ENCODE measurements at regions not wholly inside any gene's neighbourhood (a gene's known extent, or its start where the extent isn't known, plus 50 kb on each side); places are given as distances from the start of the nearest gene placed in this dataset.

DNA sequence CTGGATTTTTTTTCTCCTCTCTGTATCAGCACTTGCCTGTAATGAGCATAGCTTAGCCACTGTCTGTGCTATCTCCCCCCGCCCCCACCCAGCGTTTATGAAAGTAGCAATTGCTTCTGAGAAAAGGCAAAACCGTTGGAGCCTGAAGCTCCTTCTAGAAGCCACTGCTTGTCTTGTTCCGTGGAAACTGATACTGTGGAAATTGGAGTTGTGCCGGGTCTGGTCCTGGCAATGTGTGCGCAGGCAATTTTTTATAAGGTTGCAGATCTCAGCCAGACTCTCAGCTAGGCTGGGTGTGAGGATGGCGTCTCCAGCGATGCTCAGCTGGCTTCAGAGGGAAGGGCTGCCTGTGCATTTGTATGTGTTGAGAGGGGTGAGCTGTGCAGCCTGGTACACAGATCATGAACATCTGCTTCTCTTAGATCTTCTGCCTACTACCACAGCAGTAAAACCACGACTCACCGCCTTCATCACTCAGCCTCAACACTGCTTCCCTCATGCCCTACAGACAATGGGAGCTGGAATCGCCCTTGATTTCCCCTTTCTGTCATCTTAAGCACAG is 72.4 kb upstream of the GTSF1L start:
- dilution Hi-C loops (cut with HindIII; ENCODE audit: low sequenced_read_pairs, unreplicated experiment) (no loop called here), in situ Hi-C loops (cut with MboI; ENCODE audit: low sequenced_read_pairs) (no loop called here), intact Hi-C loops (cut with micrococcal nuclease) (no loop called here)
- DNase-seq (peak; percentile 37), ATAC-seq (ENCODE audit: low read depth) (peak; percentile 53)
- Histone ChIP-seq H4K20me1 (ENCODE audit: insufficient read depth, low read length) (no peaks in the 10 kb centered on the region), H2BK20ac (ENCODE audit: low read depth, low read length) (no peak overlapping the region), H4K91ac (ENCODE audit: insufficient read depth, low read depth, low read length) (no peak overlapping the region), H3K36me3 (ENCODE audit: control insufficient read depth, insufficient read depth, low read length) (no peaks in the 10 kb centered on the region), H3K23ac (ENCODE audit: low read depth, low read length) (no peak overlapping the region), H2BK120ac (ENCODE audit: low read depth, low read length) (no peak overlapping the region), H2BK15ac (ENCODE audit: low read depth, low read length) (no peak overlapping the region), H3K4me2 (ENCODE audit: low read depth, low read length) (no peak overlapping the region), H3K56ac (ENCODE audit: extremely low read depth, insufficient read depth, low read length) (no peak overlapping the region), H3K9me3 (ENCODE audit: control insufficient read depth, insufficient read depth, low read length) (peaks cover 4% of the 10 kb centered on the region; the same call in 1 of the 2 replicates), H2AK5ac (ENCODE audit: low read depth, low read length) (no peak overlapping the region), H3K4ac (ENCODE audit: low read depth, low read length) (peak overlapping the region; percentile 35; the same call in 1 of the 2 replicates), H3K4me1 (ENCODE audit: control insufficient read depth, insufficient read depth, low read length) (peaks cover 3% of the 10 kb centered on the region; the same call in 1 of the 2 replicates), H3K4me3 (ENCODE audit: insufficient read depth, low read depth, low read length) (no peak overlapping the region), H2BK5ac (ENCODE audit: low read depth, low read length, poor library complexity, severe bottlenecking) (no peak overlapping the region), H3K27me3 (ENCODE audit: control insufficient read depth, insufficient read depth, low read length) (0 out of 2 replicates have a peak, but pooled peaks cover 2% of the 10 kb centered on the region), H2AFZ (replicated peaks; ENCODE audit: low read length, poor library complexity) (peak overlapping the region; percentile 52), H3K27ac (ENCODE audit: insufficient read depth, low read length) (no peak overlapping the region), H3K79me1 (ENCODE audit: low read depth in 1 of 2, low read length in 2 of 2) (no peaks in the 10 kb centered on the region), H3K14ac (replicated peaks; ENCODE audit: low read depth, low read length) (peak overlapping the region; percentile 52; the same call in 1 of the 2 replicates), H3K9ac (ENCODE audit: low read depth, low read length) (no peak overlapping the region), H4K5ac (ENCODE audit: low read depth, low read length) (no peak overlapping the region), H3K18ac (ENCODE audit: low read depth, low read length) (no peak overlapping the region), H3K9me1 (ENCODE audit: insufficient read depth, low read length) (peaks cover 6% of the 10 kb centered on the region; the same call in 1 of the 2 replicates), H4K8ac (ENCODE audit: low read depth in 2 of 2, low read length in 2 of 2) (no peak overlapping the region), H2AK9ac (replicated peaks; ENCODE audit: low read depth, low read length, poor library complexity) (no peak overlapping the region)
- TF ChIP-seq, protein P1, sequence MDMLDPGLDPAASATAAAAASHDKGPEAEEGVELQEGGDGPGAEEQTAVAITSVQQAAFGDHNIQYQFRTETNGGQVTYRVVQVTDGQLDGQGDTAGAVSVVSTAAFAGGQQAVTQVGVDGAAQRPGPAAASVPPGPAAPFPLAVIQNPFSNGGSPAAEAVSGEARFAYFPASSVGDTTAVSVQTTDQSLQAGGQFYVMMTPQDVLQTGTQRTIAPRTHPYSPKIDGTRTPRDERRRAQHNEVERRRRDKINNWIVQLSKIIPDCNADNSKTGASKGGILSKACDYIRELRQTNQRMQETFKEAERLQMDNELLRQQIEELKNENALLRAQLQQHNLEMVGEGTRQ (IDR thresholded peaks at IDR 0.05; ENCODE audit: low read depth, low read length), result no peak
- TF ChIP-seq MAZ (IDR thresholded peaks at IDR 0.05; ENCODE audit: borderline replicate concordance, low read depth, low read length) (no peak), RAD21 (IDR thresholded peaks at IDR 0.05; ENCODE audit: low read length) (no peak), NFE2L2 (IDR thresholded peaks at IDR 0.05; ENCODE audit: low read depth, low read length) (no peak), FOS (IDR thresholded peaks at IDR 0.05; ENCODE audit: low read depth, low read length) (no peak), MAFK (IDR thresholded peaks at IDR 0.05; ENCODE audit: low read depth, low read length) (no peak), MXI1 (IDR thresholded peaks at IDR 0.05; ENCODE audit: borderline replicate concordance, low read depth, low read length) (no peak), RCOR1 (IDR thresholded peaks at IDR 0.05; ENCODE audit: insufficient replicate concordance, low read length) (no peak), RFX5 (IDR thresholded peaks at IDR 0.05; ENCODE audit: low read depth, low read length) (no peak)
- TF ChIP-seq, protein P2, sequence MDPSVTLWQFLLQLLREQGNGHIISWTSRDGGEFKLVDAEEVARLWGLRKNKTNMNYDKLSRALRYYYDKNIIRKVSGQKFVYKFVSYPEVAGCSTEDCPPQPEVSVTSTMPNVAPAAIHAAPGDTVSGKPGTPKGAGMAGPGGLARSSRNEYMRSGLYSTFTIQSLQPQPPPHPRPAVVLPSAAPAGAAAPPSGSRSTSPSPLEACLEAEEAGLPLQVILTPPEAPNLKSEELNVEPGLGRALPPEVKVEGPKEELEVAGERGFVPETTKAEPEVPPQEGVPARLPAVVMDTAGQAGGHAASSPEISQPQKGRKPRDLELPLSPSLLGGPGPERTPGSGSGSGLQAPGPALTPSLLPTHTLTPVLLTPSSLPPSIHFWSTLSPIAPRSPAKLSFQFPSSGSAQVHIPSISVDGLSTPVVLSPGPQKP (IDR thresholded peaks at IDR 0.05; ENCODE audit: borderline replicate concordance, low read depth, low read length), result no peak
- WGBS, 2 experiments (ENCODE audit: extremely low coverage in 2 of 2, insufficient read length in 1 of 2), result 33% methylated on average over 1 of the region's 11 CpGs; no CpG with 5 or more reads in 1 of the 2 experiments
- CTCF ChIA-PET, result no interaction called here
- BruUV-seq (replicated peaks), result no TSS peak
- POLR2A ChIA-PET (ENCODE audit: unreplicated experiment), result interaction anchor here (0.6 kb wide), 1 partner anchor 923 kb away, joined by 10 read pairs; no protein-coding TSS in a partner anchor
